ENCODE measurements at regions not wholly inside any gene's neighbourhood (a gene's known extent, or its start where the extent isn't known, plus 50 kb on each side); places are given as distances from the start of the nearest gene placed in this dataset.

DNA sequence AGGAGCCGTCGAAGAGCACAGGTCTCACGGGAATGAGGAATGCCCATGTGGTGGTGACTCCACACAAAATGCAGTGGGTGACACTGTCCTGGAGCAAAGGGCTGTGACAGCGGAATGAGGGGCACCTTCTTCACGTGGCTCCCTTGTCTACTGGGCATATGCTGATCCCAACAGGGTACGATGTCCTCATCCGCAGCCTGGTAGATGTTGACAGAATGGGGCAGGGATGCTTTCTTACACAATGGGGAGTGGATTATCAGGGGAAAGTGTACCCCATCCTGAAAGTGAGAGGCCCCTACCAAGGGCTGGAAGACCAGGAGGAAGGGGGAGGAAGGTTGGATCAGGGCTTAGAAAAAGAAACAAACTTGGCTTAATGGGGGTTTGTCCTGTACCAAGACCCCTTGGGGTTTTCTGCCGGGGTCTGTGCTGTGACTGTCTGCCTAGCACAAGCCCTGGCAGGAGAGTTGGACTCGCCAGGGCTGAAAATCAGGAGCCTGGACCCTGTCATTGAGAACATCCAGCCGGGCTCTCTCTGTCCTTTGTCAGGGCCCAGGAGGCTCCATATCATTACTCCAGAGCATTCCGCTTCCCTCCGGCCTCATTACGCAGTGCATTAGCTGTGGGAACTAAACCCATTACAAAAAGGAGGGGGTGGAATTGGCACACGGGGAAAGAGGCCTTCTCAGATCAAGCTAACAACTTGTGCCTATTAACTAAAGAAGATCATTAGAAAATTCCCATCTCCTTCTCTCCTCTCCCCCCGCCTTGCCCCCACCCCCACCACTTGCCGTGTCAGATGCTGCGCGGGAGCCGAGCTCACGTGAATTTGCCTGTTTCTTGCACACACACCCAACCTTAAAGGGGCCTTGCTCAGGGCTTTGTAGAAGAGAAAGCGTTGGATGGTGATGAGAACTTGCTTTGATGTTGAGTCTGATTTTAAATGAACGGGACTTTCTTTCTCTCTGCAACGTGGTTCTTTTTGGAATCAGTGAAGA, 171.8 kb upstream of the PARP11 start:
- no peak for TF ChIP-seq POLR2A (IDR thresholded peaks at IDR 0.05; ENCODE audit: low read length)
- TF ChIP-seq GATA1 (IDR thresholded peaks at IDR 0.05; ENCODE audit: low read depth, low read length): no peak
- no peak for DNase-seq

DNA sequence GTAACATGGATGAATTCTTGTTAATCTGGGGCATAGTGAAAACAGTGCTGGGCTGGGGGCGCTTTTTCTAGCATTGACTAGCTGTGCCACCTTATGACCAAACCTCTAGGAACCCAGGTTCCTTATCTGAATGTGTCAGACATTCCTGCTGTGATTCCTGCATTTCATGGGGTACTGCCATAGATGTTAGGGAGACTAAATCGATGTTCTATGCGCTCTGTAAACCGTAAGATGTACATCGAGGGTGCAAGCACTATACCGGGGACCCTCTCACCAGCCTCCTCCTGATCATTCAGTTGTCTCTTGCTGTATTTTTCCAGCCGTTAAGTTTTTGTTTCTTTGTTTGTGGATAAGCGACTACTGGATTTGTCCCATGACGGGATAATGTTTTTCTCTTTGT, 170.9 kb upstream of the PARP11 start:
- no peak for DNase-seq
- TF ChIP-seq POLR2A (IDR thresholded peaks at IDR 0.05; ENCODE audit: low read length) (no peak), GATA1 (IDR thresholded peaks at IDR 0.05; ENCODE audit: low read depth, low read length) (no peak)

DNA sequence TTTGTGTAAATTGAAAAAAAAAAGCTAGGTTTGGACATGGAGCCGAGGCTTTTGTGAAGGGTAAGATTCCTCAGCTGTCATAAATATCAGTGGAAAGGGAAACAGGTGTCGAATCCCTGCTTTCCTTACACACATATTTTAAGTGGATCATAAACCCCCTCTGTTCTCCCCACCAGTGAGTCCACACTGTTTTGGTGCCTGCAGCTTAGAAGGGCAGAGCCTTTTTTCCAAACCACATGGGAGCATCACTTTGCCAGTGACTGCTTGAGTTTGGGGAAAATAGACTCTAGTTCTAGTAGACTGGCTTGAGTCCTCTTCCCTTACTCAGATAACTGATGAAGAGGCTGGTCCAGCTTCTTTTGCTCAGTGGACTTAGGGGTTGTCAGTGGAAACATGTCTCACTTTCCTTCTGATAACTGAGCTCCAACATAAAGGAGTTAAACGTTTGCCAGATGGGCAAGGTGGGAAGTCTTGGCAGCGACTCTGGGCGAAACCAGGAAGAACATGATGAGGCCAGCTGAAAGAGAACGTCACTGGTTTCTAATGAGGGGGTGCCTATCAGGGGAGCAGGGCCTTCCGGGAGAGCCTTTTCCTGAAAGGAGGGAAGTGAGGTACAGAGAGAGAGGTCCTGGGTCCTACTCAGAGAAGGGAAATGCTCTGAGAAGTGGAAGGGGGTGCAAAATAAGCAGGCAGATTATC, 168.1 kb upstream of the PARP11 start:
- no peak for DNase-seq
- TF ChIP-seq POLR2A (IDR thresholded peaks at IDR 0.05; ENCODE audit: low read length) (no peak), GATA1 (IDR thresholded peaks at IDR 0.05; ENCODE audit: low read depth, low read length) (no peak)

- no peak for TF ChIP-seq GATA1 (IDR thresholded peaks at IDR 0.05; ENCODE audit: low read depth, low read length)
- no peak for TF ChIP-seq POLR2A (IDR thresholded peaks at IDR 0.05; ENCODE audit: low read length)
- no peak for DNase-seq
Observed at GRCh38 chr12:4039931-4040330, 166.7 kb upstream of the PARP11 start.

- DNase-seq: peak in 1 of 2 experiments; percentile 18
- TF ChIP-seq GATA1 (IDR thresholded peaks at IDR 0.05; ENCODE audit: low read depth, low read length): no peak
Observed at GRCh38 chr12:4037747-4038312, 164.6 kb upstream of the PARP11 start.

DNA sequence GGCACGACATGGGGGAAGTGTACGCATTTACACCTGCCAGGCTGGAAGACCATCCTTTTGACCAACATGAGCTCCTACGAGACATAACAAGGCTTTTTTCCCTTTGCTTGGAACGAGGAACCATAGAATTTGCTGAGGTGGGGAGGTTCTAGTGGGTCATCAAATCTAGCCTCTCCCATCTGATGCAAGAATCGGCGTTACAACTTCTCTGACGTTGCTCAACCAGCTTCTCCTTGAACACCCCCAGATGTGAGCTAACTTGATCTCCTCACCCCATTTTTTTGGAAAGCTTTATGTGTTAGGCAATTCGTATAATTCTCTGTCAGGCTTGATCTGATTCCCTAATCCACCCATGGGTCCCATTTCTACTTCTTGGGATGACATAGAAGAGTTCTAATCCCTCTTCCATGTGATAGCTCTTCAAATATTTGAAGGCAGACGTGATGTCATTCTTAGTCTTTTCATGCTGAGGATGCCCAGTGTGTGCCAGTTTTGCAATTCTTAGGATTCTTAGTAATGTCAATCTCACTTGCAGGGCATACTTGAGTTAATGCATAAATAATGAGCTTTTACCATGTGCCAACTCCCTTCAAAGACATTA, 163.6 kb upstream of the PARP11 start:
- TF ChIP-seq GATA1 (IDR thresholded peaks at IDR 0.05; ENCODE audit: low read depth, low read length) (no peak), POLR2A (IDR thresholded peaks at IDR 0.05; ENCODE audit: low read length) (no peak)
- DNase-seq: no peak

- DNase-seq: no peak
- TF ChIP-seq GATA1 (IDR thresholded peaks at IDR 0.05; ENCODE audit: low read depth, low read length) (no peak), POLR2A (IDR thresholded peaks at IDR 0.05; ENCODE audit: low read length) (no peak)
Observed at GRCh38 chr12:4034921-4035320, 161.7 kb upstream of the PARP11 start.

- TF ChIP-seq GATA1 (IDR thresholded peaks at IDR 0.05; ENCODE audit: low read depth, low read length) (no peak), POLR2A (IDR thresholded peaks at IDR 0.05; ENCODE audit: low read length) (no peak)
- DNase-seq: no peak
Observed at GRCh38 chr12:4032924-4033615, 159.9 kb upstream of the PARP11 start.

DNA sequence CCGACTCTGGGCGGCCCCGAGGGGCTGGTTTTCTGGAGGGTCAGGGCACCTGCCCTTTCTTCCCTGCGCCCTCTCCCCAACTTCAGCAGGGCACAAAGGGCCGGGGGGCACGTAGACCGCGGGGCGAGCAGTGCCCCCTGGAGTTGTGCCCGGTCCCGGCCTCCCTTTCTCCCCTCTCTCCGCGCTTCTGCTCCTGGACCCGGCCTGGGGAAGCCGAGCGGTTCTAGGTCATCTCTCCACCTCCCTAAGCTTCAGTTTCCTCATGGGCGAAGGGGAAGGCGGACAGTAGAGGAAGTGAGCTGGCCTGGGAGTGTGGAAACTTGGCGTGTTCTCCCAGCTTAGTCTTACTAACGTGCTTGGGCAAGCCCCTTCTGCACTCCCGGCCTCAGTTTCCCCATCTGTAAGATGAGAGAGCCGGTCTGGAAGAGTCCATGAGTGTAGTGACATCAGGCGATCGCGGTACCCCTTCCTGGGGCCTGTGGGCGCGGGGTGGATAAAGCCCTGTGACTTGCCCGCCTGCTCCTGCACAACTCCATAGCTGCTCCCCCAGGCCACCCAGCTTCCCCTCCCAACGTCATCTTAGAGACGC, 158.6 kb upstream of the PARP11 start:
- no peak for DNase-seq
- no peak for TF ChIP-seq POLR2A (IDR thresholded peaks at IDR 0.05; ENCODE audit: low read length)

- peak; percentile 62 to 68 for DNase-seq
- TF ChIP-seq GATA1 (IDR thresholded peaks at IDR 0.05; ENCODE audit: low read depth, low read length): no peak
- TF ChIP-seq POLR2A (IDR thresholded peaks at IDR 0.05; ENCODE audit: low read length): no peak
Observed at GRCh38 chr12:4030929-4031702, 157.9 kb upstream of the PARP11 start.

GRCh38 chr12:4027412-4027811, 154.2 kb upstream of the PARP11 start:
- TF ChIP-seq GATA1 (IDR thresholded peaks at IDR 0.05; ENCODE audit: low read depth, low read length): no peak
- no peak for TF ChIP-seq POLR2A (IDR thresholded peaks at IDR 0.05; ENCODE audit: low read length)
- DNase-seq: no peak

GRCh38 chr12:4026517-4026916, 153.3 kb upstream of the PARP11 start:
- no peak for TF ChIP-seq GATA1 (IDR thresholded peaks at IDR 0.05; ENCODE audit: low read depth, low read length)
- no peak for TF ChIP-seq POLR2A (IDR thresholded peaks at IDR 0.05; ENCODE audit: low read length)
- DNase-seq: no peak

DNA sequence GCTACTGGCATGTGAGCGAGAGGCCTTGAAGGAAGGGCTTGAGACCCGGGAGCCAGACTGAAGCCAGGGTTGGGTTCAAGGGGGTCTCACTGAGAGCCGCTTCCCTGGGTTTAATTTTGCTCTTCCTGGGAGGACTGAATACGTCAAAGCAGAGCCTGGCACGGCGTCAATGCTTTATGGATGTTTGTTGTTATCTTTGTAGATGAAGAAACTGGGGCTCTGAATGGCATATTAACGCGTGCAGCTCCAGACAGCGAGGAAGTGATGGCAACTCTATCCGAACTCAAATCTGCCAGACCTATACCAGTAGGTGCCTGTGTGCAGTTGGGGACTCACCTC, 152.8 kb upstream of the PARP11 start:
- TF ChIP-seq POLR2A (IDR thresholded peaks at IDR 0.05; ENCODE audit: low read length) (no peak), GATA1 (IDR thresholded peaks at IDR 0.05; ENCODE audit: low read depth, low read length) (no peak)
- no peak for DNase-seq

Data from erythroblast (primary cell).